Epithelial cell of esophagus (primary cell): ENCODE measurements at regions not wholly inside any gene's neighbourhood (a gene's known extent, or its start where the extent isn't known, plus 50 kb on each side); places are given as distances from the start of the nearest gene placed in this dataset.

Experiments
- DNase-seq: peaks from one replicate; pipeline ENCODE4 v3.0.0; 2010; ENCODE audit warnings: low read depth
- H3K4me3 ChIP-seq: 2 replicates; pipeline ENCODE4 v1.5.1; 2011; ENCODE audit warnings: mild to moderate bottlenecking, low read length, control low read depth
- TF ChIP-seq, protein P1 (sequence below): IDR thresholded peaks from 2 replicates; pipeline ENCODE4 v1.5.1; 2011; ENCODE audit warnings: low read depth, mild to moderate bottlenecking, low read length, control low read depth, inconsistent platforms; ENCODE audit not compliant: insufficient read depth; ENCODE audit errors: missing control alignments

DNA sequence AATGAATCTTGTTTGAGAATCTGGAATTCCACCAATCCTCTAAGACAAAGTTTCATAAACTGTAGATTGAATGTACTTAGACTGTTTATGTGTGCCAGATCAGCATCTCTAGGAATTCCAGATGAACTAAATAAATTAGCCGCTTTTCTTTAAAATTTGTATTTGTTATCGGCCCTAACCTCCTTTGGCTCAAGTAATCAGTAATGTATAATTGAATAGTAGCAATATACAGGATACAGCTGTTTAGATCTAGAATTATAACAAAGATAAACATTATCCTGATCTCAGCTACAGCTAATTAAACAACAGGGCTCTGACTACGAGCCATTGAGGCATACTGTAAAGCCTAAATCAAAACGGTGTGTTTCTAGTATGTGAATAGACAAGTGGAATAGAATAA, 120.3 kb downstream of the CYB561 start:
- TF ChIP-seq, protein P1, sequence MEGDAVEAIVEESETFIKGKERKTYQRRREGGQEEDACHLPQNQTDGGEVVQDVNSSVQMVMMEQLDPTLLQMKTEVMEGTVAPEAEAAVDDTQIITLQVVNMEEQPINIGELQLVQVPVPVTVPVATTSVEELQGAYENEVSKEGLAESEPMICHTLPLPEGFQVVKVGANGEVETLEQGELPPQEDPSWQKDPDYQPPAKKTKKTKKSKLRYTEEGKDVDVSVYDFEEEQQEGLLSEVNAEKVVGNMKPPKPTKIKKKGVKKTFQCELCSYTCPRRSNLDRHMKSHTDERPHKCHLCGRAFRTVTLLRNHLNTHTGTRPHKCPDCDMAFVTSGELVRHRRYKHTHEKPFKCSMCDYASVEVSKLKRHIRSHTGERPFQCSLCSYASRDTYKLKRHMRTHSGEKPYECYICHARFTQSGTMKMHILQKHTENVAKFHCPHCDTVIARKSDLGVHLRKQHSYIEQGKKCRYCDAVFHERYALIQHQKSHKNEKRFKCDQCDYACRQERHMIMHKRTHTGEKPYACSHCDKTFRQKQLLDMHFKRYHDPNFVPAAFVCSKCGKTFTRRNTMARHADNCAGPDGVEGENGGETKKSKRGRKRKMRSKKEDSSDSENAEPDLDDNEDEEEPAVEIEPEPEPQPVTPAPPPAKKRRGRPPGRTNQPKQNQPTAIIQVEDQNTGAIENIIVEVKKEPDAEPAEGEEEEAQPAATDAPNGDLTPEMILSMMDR, result no peak
- H3K4me3 ChIP-seq, result no peak overlapping the region
- no peak for DNase-seq

DNA sequence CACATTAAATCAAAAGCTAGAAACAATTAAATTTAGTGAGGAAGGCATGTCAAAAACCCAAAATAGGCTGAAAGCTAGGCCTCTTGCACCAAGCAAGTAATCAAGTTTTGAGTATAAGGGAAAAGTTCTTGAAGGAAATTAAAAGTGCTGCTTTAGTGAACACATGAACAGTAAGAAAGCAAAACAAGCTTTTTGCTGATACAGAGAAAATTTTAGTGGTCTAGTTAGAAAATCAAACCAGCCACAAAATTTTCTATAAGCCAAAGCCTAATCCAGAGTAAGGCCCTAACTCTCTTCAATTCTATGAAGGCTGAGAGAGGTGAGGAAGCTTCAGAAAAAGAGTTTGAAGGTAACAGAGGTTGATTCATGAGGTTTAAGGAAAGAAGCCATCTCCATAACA, 116.2 kb downstream of the CYB561 start:
- TF ChIP-seq, protein P1, result no peak
- no peak for DNase-seq
- H3K4me3 ChIP-seq, result no peak overlapping the region

DNA sequence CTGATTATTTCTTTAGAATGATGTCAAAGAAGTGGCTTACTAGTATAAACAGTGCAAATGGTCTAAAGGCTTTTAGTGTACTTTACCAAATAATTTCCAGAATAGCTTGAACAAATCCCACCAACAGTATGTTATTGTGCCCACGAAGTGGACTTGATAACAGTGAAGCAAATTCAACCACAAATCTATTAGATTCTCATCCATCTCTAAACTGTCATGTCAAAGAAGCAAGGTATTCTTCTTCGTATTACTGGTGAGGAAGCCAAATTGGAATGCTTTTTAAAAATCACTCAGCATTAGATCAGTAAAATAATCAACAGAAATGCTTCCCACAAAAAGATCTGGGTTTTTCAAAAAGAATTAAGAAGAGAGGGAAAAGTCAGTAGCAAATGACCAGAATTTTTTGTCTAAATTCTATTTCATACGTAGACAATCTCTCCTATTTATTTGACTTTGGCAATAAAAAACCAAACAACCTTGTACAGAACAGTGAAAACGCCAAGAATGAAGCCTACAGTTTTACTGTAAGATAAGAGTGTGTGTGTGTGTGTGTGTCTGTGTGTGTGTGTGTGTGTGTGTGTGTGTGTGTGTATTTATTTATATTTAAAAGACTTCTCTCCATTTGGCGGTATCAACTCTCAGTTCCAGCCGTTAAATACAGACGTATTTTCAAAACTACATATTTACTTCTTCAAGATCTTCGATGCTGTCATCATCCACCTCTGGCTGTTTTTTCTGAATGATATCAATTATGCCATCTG, 114.6 kb downstream of the CYB561 start:
- TF ChIP-seq, protein P1, result no peak
- no peak overlapping the region for H3K4me3 ChIP-seq
- DNase-seq, result no peak

DNA sequence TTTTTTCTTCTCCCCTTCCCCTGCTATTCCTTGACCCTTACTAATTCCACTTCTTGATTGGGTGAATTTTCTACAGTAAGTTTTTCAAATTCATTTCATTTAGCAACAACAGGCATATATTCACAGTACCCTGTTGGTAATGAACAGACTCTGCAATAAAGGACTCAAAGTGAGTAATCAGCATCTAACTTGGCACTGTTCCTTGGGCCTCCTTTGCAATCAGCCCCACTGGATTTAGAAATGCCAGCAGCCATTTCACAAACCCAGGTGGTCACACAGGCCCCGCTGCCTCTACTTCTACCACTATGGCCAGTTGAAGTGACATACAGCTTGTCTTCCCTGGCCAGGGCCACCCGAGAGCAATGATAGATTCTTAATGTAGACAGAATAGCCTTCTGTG, 113.8 kb downstream of the CYB561 start:
- no peak overlapping the region for H3K4me3 ChIP-seq
- TF ChIP-seq, protein P1, result no peak
- no peak for DNase-seq

DNA sequence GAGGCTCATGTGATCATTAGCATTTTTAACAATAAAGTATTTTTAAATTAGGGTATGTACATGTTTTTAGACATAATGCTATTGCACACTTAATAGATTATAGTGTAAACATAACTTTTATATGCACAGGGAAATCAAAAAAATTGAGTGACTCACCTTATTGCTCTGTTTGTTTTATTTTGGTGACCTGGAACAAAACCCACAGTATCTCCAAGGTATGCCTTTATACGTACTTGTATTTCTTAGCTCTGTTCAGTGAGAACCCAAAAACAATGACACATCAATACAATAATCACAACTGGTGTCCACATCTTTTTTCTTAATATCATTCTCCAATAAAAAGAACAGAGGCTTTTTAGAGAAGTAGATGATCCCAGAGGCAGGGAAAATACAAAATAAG, 112.2 kb downstream of the CYB561 start:
- DNase-seq, result no peak
- TF ChIP-seq, protein P1, result no peak
- H3K4me3 ChIP-seq, result no peak overlapping the region

DNA sequence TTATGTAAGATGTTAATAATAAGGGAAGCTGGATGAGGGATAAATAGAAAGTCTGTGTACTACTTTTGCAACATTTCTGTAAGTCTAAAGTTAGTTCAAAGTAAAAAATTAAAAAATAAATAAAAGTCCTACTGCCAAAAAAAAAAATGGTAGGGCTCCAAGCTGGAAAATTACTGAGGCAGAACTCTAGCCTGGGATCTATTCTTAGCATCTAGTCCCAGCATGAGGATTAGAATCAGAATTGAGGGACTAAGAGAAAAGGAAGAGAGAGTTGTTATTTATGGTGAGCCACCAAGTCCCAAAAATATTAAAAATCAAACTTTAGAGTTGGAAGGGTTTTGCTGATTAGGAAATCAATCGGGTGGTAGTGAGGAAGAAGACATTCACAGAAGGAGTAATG, 110.3 kb downstream of the CYB561 start:
- TF ChIP-seq, protein P1, result no peak
- no peak for DNase-seq
- H3K4me3 ChIP-seq, result no peak overlapping the region

DNA sequence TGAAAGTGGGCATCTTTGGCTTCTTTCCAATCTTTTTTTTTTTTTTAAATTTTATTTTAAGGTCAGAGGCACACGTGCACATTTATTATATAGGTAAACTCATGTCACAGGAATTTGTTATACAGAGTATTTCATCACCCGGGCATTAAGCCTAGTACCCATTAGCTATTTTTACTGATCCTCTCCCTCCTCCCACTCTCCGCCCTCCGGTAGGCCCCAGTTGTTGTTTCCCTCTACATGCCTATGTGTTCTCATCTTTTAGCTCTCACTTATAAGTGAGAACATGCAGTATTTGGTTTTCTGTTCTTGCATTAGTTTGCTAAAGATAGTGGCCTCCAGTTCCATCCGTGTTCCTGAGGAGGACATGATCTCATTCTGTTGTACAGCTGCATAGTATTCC, 108.5 kb downstream of the CYB561 start:
- TF ChIP-seq, protein P1, result no peak
- H3K4me3 ChIP-seq, result no peak overlapping the region
- peak; percentile 21 for DNase-seq
